ENCODE measurements at regions not wholly inside any gene's neighbourhood (a gene's known extent, or its start where the extent isn't known, plus 50 kb on each side); places are given as distances from the start of the nearest gene placed in this dataset.
"Not testable (repeated sequence)": the region's sequence is repeated elsewhere in the genome, so short reads cannot be mapped to it uniquely, and the experiment has no call there.

GRCh38 chr2:16756831-16757644 lies 91.4 kb upstream of the CYRIA start:
- Histone ChIP-seq H3K4me3 (ENCODE audit: insufficient read depth in 1 of 2, low read depth in 1 of 2, low read length in 2 of 2) (no peak overlapping the region), H2BK12ac (ENCODE audit: low read length in 2 of 2) (no peak overlapping the region), H3K79me1 (replicated peaks; ENCODE audit: low read length, poor library complexity, severe bottlenecking) (no peaks in the 10 kb centered on the region), H3K9me3 (ENCODE audit: control insufficient read depth, low read length) (no peaks in the 10 kb centered on the region), H3K9ac (ENCODE audit: low read length) (no peak overlapping the region), H3K36me3 (ENCODE audit: control insufficient read depth in 1 of 2, insufficient read depth in 2 of 2, low read depth in 1 of 2, low read length in 2 of 2) (no peaks in the 10 kb centered on the region), H4K8ac (ENCODE audit: low read length) (no peak overlapping the region), H3K4me1 (ENCODE audit: control insufficient read depth, insufficient read depth, low read depth, low read length) (no peaks in the 10 kb centered on the region), H2AFZ (ENCODE audit: low read depth, low read length) (no peak overlapping the region), H2BK5ac (ENCODE audit: low read depth, low read length, poor library complexity, severe bottlenecking) (no peak overlapping the region), H2BK15ac (ENCODE audit: low read depth, poor library complexity, severe bottlenecking) (no peak overlapping the region), H3K27me3 (ENCODE audit: control insufficient read depth in 1 of 2, insufficient read depth in 1 of 2, low read length in 2 of 2) (peaks cover 0 to 21% of the 10 kb centered on the region in 2 experiments), H3K4me2 (ENCODE audit: low read length, poor library complexity, severe bottlenecking) (no peak overlapping the region), H2AK5ac (ENCODE audit: low read length, severe bottlenecking) (no peak overlapping the region), H3K18ac (ENCODE audit: low read depth in 1 of 2, low read length in 2 of 2) (no peak overlapping the region), H3K27ac (ENCODE audit: low read length, poor library complexity, severe bottlenecking) (no peak overlapping the region), H2BK120ac (ENCODE audit: low read depth, low read length) (no peak overlapping the region), H3K14ac (ENCODE audit: low read length in 2 of 2) (no peak overlapping the region), H4K91ac (ENCODE audit: low read length) (no peak overlapping the region), H3K4ac (ENCODE audit: low read depth in 1 of 2, low read length in 2 of 2) (no peak overlapping the region), H3K23ac (ENCODE audit: low read length in 2 of 2) (no peak overlapping the region)
- WGBS = 36% methylated on average over 20 of the region's 21 CpGs
- peak; percentile 78 for DNase-seq

GRCh38 chr2:16755442-16755841 lies 89.8 kb upstream of the CYRIA start:
- H2BK5ac ChIP-seq (ENCODE audit: low read depth, low read length, poor library complexity, severe bottlenecking) = no peak overlapping the region
- 90% methylated on average over 9 of the region's 9 CpGs for WGBS
- no peak overlapping the region for H4K91ac ChIP-seq (ENCODE audit: low read length)
- no peaks in the 10 kb centered on the region for H3K4me1 ChIP-seq (ENCODE audit: control insufficient read depth, insufficient read depth, low read depth, low read length)
- H3K27ac ChIP-seq (ENCODE audit: low read length, poor library complexity, severe bottlenecking) = no peak overlapping the region
- H3K9me3 ChIP-seq (ENCODE audit: control insufficient read depth, low read length) = no peaks in the 10 kb centered on the region
- H2BK12ac ChIP-seq (ENCODE audit: low read length in 2 of 2) = peak overlapping the region in 1 of 2 experiments; percentile 42
- peaks cover 0 to 21% of the 10 kb centered on the region in 2 experiments for H3K27me3 ChIP-seq (ENCODE audit: control insufficient read depth in 1 of 2, insufficient read depth in 1 of 2, low read length in 2 of 2)
- no peak overlapping the region for H2BK15ac ChIP-seq (ENCODE audit: low read depth, poor library complexity, severe bottlenecking)
- no peak overlapping the region for H2AK5ac ChIP-seq (ENCODE audit: low read length, severe bottlenecking)
- no peak overlapping the region for H2BK120ac ChIP-seq (ENCODE audit: low read depth, low read length)
- H3K23ac ChIP-seq (ENCODE audit: low read length in 2 of 2) = peak overlapping the region in 1 of 2 experiments; percentile 9
- H4K8ac ChIP-seq (ENCODE audit: low read length) = no peak overlapping the region
- H3K18ac ChIP-seq (ENCODE audit: low read depth in 1 of 2, low read length in 2 of 2) = no peak overlapping the region
- H3K4ac ChIP-seq (ENCODE audit: low read depth in 1 of 2, low read length in 2 of 2) = no peak overlapping the region
- no peaks in the 10 kb centered on the region for H3K36me3 ChIP-seq (ENCODE audit: control insufficient read depth in 1 of 2, insufficient read depth in 2 of 2, low read depth in 1 of 2, low read length in 2 of 2)
- H3K4me3 ChIP-seq (ENCODE audit: insufficient read depth in 1 of 2, low read depth in 1 of 2, low read length in 2 of 2) = no peak overlapping the region
- H3K9ac ChIP-seq (ENCODE audit: low read length) = no peak overlapping the region
- H3K4me2 ChIP-seq (ENCODE audit: low read length, poor library complexity, severe bottlenecking) = no peak overlapping the region
- no peaks in the 10 kb centered on the region for H3K79me1 ChIP-seq (replicated peaks; ENCODE audit: low read length, poor library complexity, severe bottlenecking)
- H2AFZ ChIP-seq (ENCODE audit: low read depth, low read length) = no peak overlapping the region
- H3K14ac ChIP-seq (ENCODE audit: low read length in 2 of 2) = no peak overlapping the region
- no peak for DNase-seq

GRCh38 chr2:16753025-16753424 lies 87.4 kb upstream of the CYRIA start:
- H3K4me1 ChIP-seq (ENCODE audit: control insufficient read depth, insufficient read depth, low read depth, low read length); H2AK5ac ChIP-seq (ENCODE audit: low read length, severe bottlenecking); H2BK12ac ChIP-seq (ENCODE audit: low read length in 2 of 2); H3K23ac ChIP-seq (ENCODE audit: low read length in 2 of 2); H3K9me3 ChIP-seq (ENCODE audit: control insufficient read depth, low read length); H2AFZ ChIP-seq (ENCODE audit: low read depth, low read length); H4K91ac ChIP-seq (ENCODE audit: low read length); H2BK120ac ChIP-seq (ENCODE audit: low read depth, low read length); DNase-seq; H3K18ac ChIP-seq (ENCODE audit: low read depth in 1 of 2, low read length in 2 of 2); H2BK5ac ChIP-seq (ENCODE audit: low read depth, low read length, poor library complexity, severe bottlenecking); H4K8ac ChIP-seq (ENCODE audit: low read length); H3K79me1 ChIP-seq (replicated peaks; ENCODE audit: low read length, poor library complexity, severe bottlenecking); H2BK15ac ChIP-seq (ENCODE audit: low read depth, poor library complexity, severe bottlenecking); H3K36me3 ChIP-seq (ENCODE audit: control insufficient read depth in 1 of 2, insufficient read depth in 2 of 2, low read depth in 1 of 2, low read length in 2 of 2); H3K4ac ChIP-seq (ENCODE audit: low read depth in 1 of 2, low read length in 2 of 2); H3K27ac ChIP-seq (ENCODE audit: low read length, poor library complexity, severe bottlenecking); H3K14ac ChIP-seq (ENCODE audit: low read length in 2 of 2); H3K4me3 ChIP-seq (ENCODE audit: insufficient read depth in 1 of 2, low read depth in 1 of 2, low read length in 2 of 2); H3K9ac ChIP-seq (ENCODE audit: low read length); H3K4me2 ChIP-seq (ENCODE audit: low read length, poor library complexity, severe bottlenecking): not testable (repeated sequence)
- WGBS = 100% methylated on average over 1 of the region's 1 CpG
- H3K27me3 ChIP-seq (ENCODE audit: control insufficient read depth in 1 of 2, insufficient read depth in 1 of 2, low read length in 2 of 2) = peaks cover 0 to 19% of the 10 kb centered on the region in 2 experiments

GRCh38 chr2:16750925-16751214 lies 85.2 kb upstream of the CYRIA start:
- not testable (repeated sequence) for H3K27ac ChIP-seq (ENCODE audit: low read length, poor library complexity, severe bottlenecking); H3K27me3 ChIP-seq (ENCODE audit: control insufficient read depth in 1 of 2, insufficient read depth in 1 of 2, low read length in 2 of 2); H3K9ac ChIP-seq (ENCODE audit: low read length); H3K9me3 ChIP-seq (ENCODE audit: control insufficient read depth, low read length); DNase-seq; H2BK15ac ChIP-seq (ENCODE audit: low read depth, poor library complexity, severe bottlenecking); H2AK5ac ChIP-seq (ENCODE audit: low read length, severe bottlenecking); H2AFZ ChIP-seq (ENCODE audit: low read depth, low read length); H3K4me2 ChIP-seq (ENCODE audit: low read length, poor library complexity, severe bottlenecking); H3K4me3 ChIP-seq (ENCODE audit: insufficient read depth in 1 of 2, low read depth in 1 of 2, low read length in 2 of 2); H3K4me1 ChIP-seq (ENCODE audit: control insufficient read depth, insufficient read depth, low read depth, low read length); H3K18ac ChIP-seq (ENCODE audit: low read depth in 1 of 2, low read length in 2 of 2); H2BK12ac ChIP-seq (ENCODE audit: low read length in 2 of 2); H3K23ac ChIP-seq (ENCODE audit: low read length in 2 of 2); H2BK5ac ChIP-seq (ENCODE audit: low read depth, low read length, poor library complexity, severe bottlenecking); H3K4ac ChIP-seq (ENCODE audit: low read depth in 1 of 2, low read length in 2 of 2); H4K8ac ChIP-seq (ENCODE audit: low read length); H2BK120ac ChIP-seq (ENCODE audit: low read depth, low read length); H3K14ac ChIP-seq (ENCODE audit: low read length in 2 of 2); H3K36me3 ChIP-seq (ENCODE audit: control insufficient read depth in 1 of 2, insufficient read depth in 2 of 2, low read depth in 1 of 2, low read length in 2 of 2); H3K79me1 ChIP-seq (replicated peaks; ENCODE audit: low read length, poor library complexity, severe bottlenecking); H4K91ac ChIP-seq (ENCODE audit: low read length)
- WGBS = 80% methylated on average over 1 of the region's 1 CpG

Measured in mesenchymal stem cell (in vitro differentiated cells and primary cell).